HCT116 (cell line): ENCODE measurements at regions not wholly inside any gene's neighbourhood (a gene's known extent, or its start where the extent isn't known, plus 50 kb on each side); places are given as distances from the start of the nearest gene placed in this dataset.

ENCODE experiments used
- ATAC-seq: fragments of 200-7000 bp; cut with Tn5 transposase; 2 replicates; pipeline ENCODE4 v1.9.1; 2020; ENCODE audit warnings: mild to moderate bottlenecking, moderate library complexity
- BruUV-seq: library from RNA; stranded (reverse); fragments of 400-500 nt; replicated peaks from 2 replicates; lab custom pipeline; 2021; lab: Mats Ljungman, UMichigan
- CTCF ChIA-PET: fragments of 300-600 bp; sonication (Branson Sonifier 250); formaldehyde crosslinking; loops from one replicate; lab custom pipeline; 2021; ENCODE audit warnings: antibody characterized with exemption; lab: Charles Lee
- POLR2A ChIA-PET: fragments of 300-600, 350-600 bp; sonication (Branson Sonifier 250); formaldehyde crosslinking; loops from one replicate; lab custom pipeline; 2021; ENCODE audit warnings: antibody characterized with exemption; lab: Charles Lee
- RAD21 ChIA-PET, 2 experiments: fragments of 300-600 bp; sonication (Branson Sonifier 250); formaldehyde crosslinking; loops; one replicate each; lab custom pipeline; 2023; ENCODE audit warnings: low total read pairs in 2 of 2; ENCODE audit not compliant: uncharacterized antibody in 2 of 2, unreplicated experiment in 2 of 2, low non-redundant PET in 1 of 2; lab: Charles Lee
- DNase-seq: peaks from one replicate; pipeline ENCODE4 v3.0.0-alpha.2; 2010; ENCODE audit warnings: low read depth, low spot score
- H2AFZ ChIP-seq: fragments of 200-600 bp; shearing (Covaris generic), sonication (generic); 2 replicates; pipeline ENCODE4 v1.6.1; 2017; ENCODE audit warnings: low read depth, mixed run types, mixed read lengths, antibody characterized with exemption, low read length; ENCODE audit not compliant: poor library complexity, severe bottlenecking
- H3K27ac ChIP-seq: 2 replicates; pipeline ENCODE4 v1.5.1; 2012; ENCODE audit warnings: low read depth, low read length
- H3K27me3 ChIP-seq: fragments of 200-600 bp; sonication (generic); 2 replicates; pipeline ENCODE4 v1.6.1; 2016; ENCODE audit warnings: mixed run types, low read length, mixed read lengths; ENCODE audit not compliant: insufficient read depth
- H3K36me3 ChIP-seq, 2 experiments: fragments of 200-500 bp in 1 of 2; fragments of 200-600 bp in 1 of 2; sonication (Bioruptor generic) in 1 of 2; sonication (generic) in 1 of 2; 2 replicates each; pipeline versions ENCODE4 v1.5.1 to v1.6.1; 2014 to 2016; ENCODE audit warnings: low read length in 2 of 2, inconsistent platforms in 1 of 2, mixed read lengths in 1 of 2, mixed run types in 1 of 2; ENCODE audit not compliant: insufficient read depth in 2 of 2, control insufficient read depth in 1 of 2
- H3K4me1 ChIP-seq, 2 experiments: fragments of 200-600 bp in 1 of 2; sonication (generic) in 1 of 2; 2 replicates each; pipeline versions ENCODE4 v1.5.1 to v1.6.1; 2012 to 2017; ENCODE audit warnings: low read length in 2 of 2, inconsistent platforms in 1 of 2, mild to moderate bottlenecking in 1 of 2, mixed read lengths in 1 of 2, mixed run types in 1 of 2, moderate library complexity in 1 of 2; ENCODE audit not compliant: insufficient read depth in 2 of 2, control insufficient read depth in 1 of 2
- H3K4me2 ChIP-seq: fragments of 200-600 bp; sonication (generic); 2 replicates; pipeline ENCODE4 v1.6.1; 2017; ENCODE audit warnings: mixed run types, low read length, mixed read lengths
- H3K4me3 ChIP-seq, 2 experiments: fragments of 200-600 bp in 1 of 2; sonication (generic) in 1 of 2; replicated peaks in 1 of 2; 2 replicates each; pipeline ENCODE4 v1.5.1; 2011 to 2016; ENCODE audit warnings: low read length in 2 of 2, control low read depth in 1 of 2, low read depth in 1 of 2, mild to moderate bottlenecking in 1 of 2, mixed read lengths in 1 of 2, mixed run types in 1 of 2
- H3K79me2 ChIP-seq: fragments of 200-600 bp; sonication (generic); 2 replicates; pipeline ENCODE4 v1.6.1; 2017; ENCODE audit warnings: mild to moderate bottlenecking, mixed run types, low read length, moderate library complexity, mixed read lengths; ENCODE audit not compliant: insufficient read depth
- H3K9ac ChIP-seq: fragments of 200-600 bp; sonication (generic); 2 replicates; pipeline ENCODE4 v1.6.1; 2016; ENCODE audit warnings: low read length, mixed read lengths
- H3K9me2 ChIP-seq: fragments of 200-600 bp; sonication (generic), shearing (Covaris generic); 2 replicates; pipeline ENCODE4 v1.6.1; 2017; ENCODE audit warnings: mixed run types, mild to moderate bottlenecking, moderate library complexity; ENCODE audit not compliant: insufficient read depth
- H3K9me3 ChIP-seq, 2 experiments: fragments of 200-500 bp in 1 of 2; fragments of 200-600 bp in 1 of 2; sonication (Bioruptor generic) in 1 of 2; sonication (generic) in 1 of 2; 2 replicates each; pipeline ENCODE4 v1.6.1; 2014 to 2017; ENCODE audit warnings: low read length in 2 of 2, mixed read lengths in 2 of 2, inconsistent platforms in 1 of 2, low read depth in 1 of 2, mild to moderate bottlenecking in 1 of 2, mixed run types in 1 of 2, moderate library complexity in 1 of 2; ENCODE audit not compliant: control insufficient read depth in 1 of 2, insufficient read depth in 1 of 2
- H4K20me1 ChIP-seq: fragments of 200-600 bp; sonication (generic), shearing (Covaris generic); 2 replicates; pipeline ENCODE4 v1.6.1; 2017; ENCODE audit warnings: mixed run types, mild to moderate bottlenecking, moderate library complexity; ENCODE audit not compliant: insufficient read depth
- ATF3 ChIP-seq: IDR thresholded peaks from 2 replicates; pipeline ENCODE4 v1.6.1; 2012
- CBX3 ChIP-seq: IDR thresholded peaks from 2 replicates; pipeline ENCODE4 v1.6.1; 2012; ENCODE audit warnings: low read depth
- EGR1 ChIP-seq: IDR thresholded peaks from 2 replicates; pipeline ENCODE4 v1.6.1; 2012; ENCODE audit warnings: low read depth
- FOSL1 ChIP-seq: IDR thresholded peaks from 2 replicates; pipeline ENCODE4 v1.6.1; 2012; ENCODE audit warnings: low read depth
- JUND ChIP-seq: IDR thresholded peaks from 2 replicates; pipeline ENCODE4 v1.6.1; 2012
- POLR2A ChIP-seq: IDR thresholded peaks from 2 replicates; pipeline ENCODE4 v1.7.0; 2011; ENCODE audit warnings: borderline replicate concordance; ENCODE audit not compliant: insufficient read depth, insufficient read length; ENCODE audit errors: extremely low read depth
- RAD21 ChIP-seq: IDR thresholded peaks from 2 replicates; pipeline ENCODE4 v1.6.1; 2012; ENCODE audit warnings: low read depth, mild to moderate bottlenecking
- REST ChIP-seq: IDR thresholded peaks from 2 replicates; pipeline ENCODE4 v1.6.1; 2012; ENCODE audit warnings: low read depth
- SP1 ChIP-seq: IDR thresholded peaks from 2 replicates; pipeline ENCODE4 v1.6.1; 2012; ENCODE audit warnings: low read depth
- ZBTB33 ChIP-seq: IDR thresholded peaks from 2 replicates; pipeline ENCODE4 v1.6.1; 2011; ENCODE audit warnings: mild to moderate bottlenecking, low read length, moderate library complexity; ENCODE audit not compliant: insufficient replicate concordance; ENCODE audit errors: extremely low read depth
- ZFX ChIP-seq: fragments of 450-650 bp; IDR thresholded peaks from 2 replicates; pipeline ENCODE4 v1.6.1; 2017
- ZNF274 ChIP-seq: fragments of 200-500 bp; sonication (Bioruptor generic); IDR thresholded peaks from 2 replicates; pipeline ENCODE4 v1.6.1; 2014; ENCODE audit warnings: mild to moderate bottlenecking, low read depth, low read length, inconsistent platforms
- intact Hi-C: fragments of 100-400 bp; cut with micrococcal nuclease; formaldehyde crosslinking; loops from 2 replicates; pipeline ENCODE4 v1.10.0; 2022

- TF ChIP-seq REST (no peak), ZNF274 (no peak), SP1 (no peak), JUND (no peak), ZBTB33 (no peak), ATF3 (no peak)
Observed at GRCh38 chr9:11107196-11107595, 494.4 kb upstream of the PTPRD start (continued).

- TF ChIP-seq RAD21 (no peak), CBX3 (no peak), FOSL1 (no peak), POLR2A (no peak), ZFX (no peak), EGR1 (no peak)
- ChIA-PET POLR2A (no interaction called here), CTCF (no interaction called here), RAD21 (no interaction called here)
- BruUV-seq: no TSS peak
- DNase-seq (no peak), ATAC-seq (no peak)
- Histone ChIP-seq H3K9me3 (peaks cover 0 to 17% of the 10 kb centered on the region in 2 experiments; a peak in 2 of 4 replicates), H2AFZ (no peak overlapping the region), H3K27ac (no peak overlapping the region), H3K9me2 (no peaks in the 10 kb centered on the region), H3K36me3 (no peaks in the 10 kb centered on the region), H3K27me3 (no peaks in the 10 kb centered on the region), H3K79me2 (no peaks in the 10 kb centered on the region), H4K20me1 (no peaks in the 10 kb centered on the region), H3K4me3 (no peak overlapping the region), H3K4me1 (no peaks in the 10 kb centered on the region), H3K4me2 (no peak overlapping the region), H3K9ac (no peak overlapping the region)
- intact Hi-C loops: no loop called here
Observed at GRCh38 chr9:11128156-11128555, 515.4 kb upstream of the PTPRD start.
